BLaER1 treated with 17β-estradiol and CSF1 and Interleukin-3, amounts not matched to agents 10 nM and 100 nM (cell line): ENCODE measurements at regions not wholly inside any gene's neighbourhood (a gene's known extent, or its start where the extent isn't known, plus 50 kb on each side); places are given as distances from the start of the nearest gene placed in this dataset.

ENCODE experiments used
- H3K27ac ChIP-seq, 11 experiments: shearing (Covaris generic); formaldehyde crosslinking; 2 replicates each; pipeline ENCODE4 v1.8.1; 2022
- H3K27me3 ChIP-seq, 11 experiments: shearing (Covaris generic); formaldehyde crosslinking; 2 replicates each; pipeline ENCODE4 v1.8.1; 2022
- H3K36me3 ChIP-seq, 11 experiments: shearing (Covaris generic); formaldehyde crosslinking; 2 replicates each; pipeline ENCODE4 v1.8.1; 2022
- H3K4me1 ChIP-seq, 10 experiments: shearing (Covaris generic); formaldehyde crosslinking; 2 replicates each; pipeline ENCODE4 v1.8.1; 2022
- H3K4me2 ChIP-seq, 11 experiments: shearing (Covaris generic); formaldehyde crosslinking; 2 replicates each; pipeline ENCODE4 v1.8.1; 2022
- H3K4me3 ChIP-seq, 10 experiments: shearing (Covaris generic); formaldehyde crosslinking; 2 replicates each; pipeline ENCODE4 v1.8.1; 2022
- H3K9ac ChIP-seq, 11 experiments: shearing (Covaris generic); formaldehyde crosslinking; 2 replicates each; pipeline ENCODE4 v1.8.1; 2022
- H3K9me3 ChIP-seq, 11 experiments: shearing (Covaris generic); formaldehyde crosslinking; replicated peaks in 1 of 11; 2 replicates each; pipeline ENCODE4 v1.8.1; 2022
- H4K20me1 ChIP-seq, 11 experiments: shearing (Covaris generic); formaldehyde crosslinking; 2 replicates each; pipeline ENCODE4 v1.8.1; 2022
- Cebpa-rat ChIP-seq, 11 experiments: shearing (Covaris generic); IDR thresholded peaks; 2 replicates each; pipeline ENCODE4 v1.8.1; 2022

DNA sequence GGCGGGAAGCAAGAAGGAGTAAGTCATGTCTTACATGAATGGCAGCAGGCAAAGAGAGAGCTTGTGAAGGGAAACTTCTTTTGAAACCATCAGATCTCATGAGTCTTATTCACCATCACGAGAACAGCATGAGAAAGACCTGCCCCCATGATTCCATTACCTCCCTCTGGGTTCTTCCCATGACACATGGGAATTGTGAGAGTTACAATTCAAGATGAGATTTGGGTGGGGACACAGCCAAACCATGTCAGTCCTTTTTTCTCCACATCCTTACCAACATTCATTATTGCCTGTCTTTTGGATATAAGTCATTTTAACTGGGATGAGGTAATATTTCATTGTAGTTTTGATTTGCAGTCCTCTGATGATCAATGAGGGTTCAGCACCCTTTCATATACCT is 81.0 kb downstream of the DIRAS3 start:
- Histone ChIP-seq H3K27ac (no peak overlapping the region), H4K20me1 (no peaks in the 10 kb centered on the region), H3K4me3 (no peak overlapping the region), H3K4me2 (no peak overlapping the region), H3K9ac (no peak overlapping the region), H3K36me3 (no peaks in the 10 kb centered on the region), H3K9me3 (peaks cover 2 to 18% (median 7%) of the 10 kb centered on the region in 11 experiments; a peak in 21 of 22 replicates), H3K27me3 (no peaks in the 10 kb centered on the region), H3K4me1 (no peaks in the 10 kb centered on the region)
- TF ChIP-seq Cebpa-rat (IDR thresholded peaks at IDR 0.05), result no peak

DNA sequence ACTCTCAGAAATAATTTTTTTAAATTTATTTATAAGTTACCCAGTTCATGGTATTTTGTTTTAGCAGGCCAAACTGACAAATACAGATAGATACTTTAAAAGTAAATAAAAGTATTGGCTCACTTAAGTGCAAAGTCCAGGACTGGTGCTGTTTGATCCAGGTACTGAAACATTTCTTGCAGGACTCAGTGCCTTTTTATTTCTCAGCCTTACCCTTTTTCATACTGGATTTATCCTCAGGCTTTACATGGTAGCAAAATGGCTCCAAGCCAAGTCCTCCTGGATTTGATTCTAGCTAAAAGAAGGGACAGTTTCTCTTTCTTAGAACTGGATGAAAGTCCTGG is 83.8 kb downstream of the DIRAS3 start:
- no peaks in the 10 kb centered on the region for H4K20me1 ChIP-seq
- H3K4me3 ChIP-seq, result no peak overlapping the region
- TF ChIP-seq Cebpa-rat (IDR thresholded peaks at IDR 0.05), result no peak
- H3K9ac ChIP-seq, result no peak overlapping the region
- H3K27ac ChIP-seq, result no peak overlapping the region
- peaks cover 29 to 44% (median 33%) of the 10 kb centered on the region in 11 experiments for H3K9me3 ChIP-seq
- peaks cover 0 to 4% (median 0%) of the 10 kb centered on the region in 11 experiments; a peak in 1 of 22 replicates for H3K36me3 ChIP-seq
- no peaks in the 10 kb centered on the region for H3K4me1 ChIP-seq
- no peaks in the 10 kb centered on the region for H3K27me3 ChIP-seq
- H3K4me2 ChIP-seq, result no peak overlapping the region

DNA sequence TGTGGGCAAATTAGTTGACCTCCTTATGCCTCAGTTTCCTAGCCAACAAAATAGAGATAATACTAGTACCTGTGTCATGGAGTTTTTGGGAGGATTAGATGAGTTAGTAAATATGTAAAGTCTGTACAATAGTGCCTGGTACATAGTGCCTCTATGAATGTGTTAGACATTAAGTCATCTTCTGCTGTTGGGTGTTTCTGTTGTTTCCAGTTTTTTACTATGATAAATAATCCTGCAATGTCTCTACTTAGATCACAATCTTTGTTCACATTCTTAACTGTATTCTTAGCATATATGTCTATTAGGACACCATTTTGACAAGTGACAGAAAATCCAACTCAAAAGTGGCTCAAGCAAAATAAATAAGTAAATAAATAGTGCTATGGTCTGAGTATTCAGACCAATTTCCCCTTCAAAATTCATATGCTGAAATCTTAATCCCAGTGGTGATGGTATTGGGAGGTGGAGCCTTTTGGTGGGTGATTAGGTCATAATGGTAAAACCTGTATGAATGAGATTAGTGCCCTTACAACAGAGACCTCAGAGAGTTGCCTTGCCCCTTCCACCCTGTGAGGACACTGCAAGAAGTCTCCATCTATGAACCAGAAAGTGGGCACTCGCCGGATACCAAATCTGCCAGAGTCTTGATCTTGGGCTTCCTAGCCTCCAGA is 84.3 kb downstream of the DIRAS3 start:
- Histone ChIP-seq H3K9me3 (peaks cover 29 to 44% (median 33%) of the 10 kb centered on the region in 11 experiments), H3K36me3 (peaks cover 0 to 4% (median 0%) of the 10 kb centered on the region in 11 experiments; a peak in 1 of 22 replicates), H3K27me3 (no peaks in the 10 kb centered on the region), H3K9ac (no peak overlapping the region), H3K27ac (no peak overlapping the region), H3K4me2 (no peak overlapping the region), H4K20me1 (no peaks in the 10 kb centered on the region), H3K4me3 (no peak overlapping the region), H3K4me1 (no peaks in the 10 kb centered on the region)
- TF ChIP-seq Cebpa-rat (IDR thresholded peaks at IDR 0.05), result no peak

DNA sequence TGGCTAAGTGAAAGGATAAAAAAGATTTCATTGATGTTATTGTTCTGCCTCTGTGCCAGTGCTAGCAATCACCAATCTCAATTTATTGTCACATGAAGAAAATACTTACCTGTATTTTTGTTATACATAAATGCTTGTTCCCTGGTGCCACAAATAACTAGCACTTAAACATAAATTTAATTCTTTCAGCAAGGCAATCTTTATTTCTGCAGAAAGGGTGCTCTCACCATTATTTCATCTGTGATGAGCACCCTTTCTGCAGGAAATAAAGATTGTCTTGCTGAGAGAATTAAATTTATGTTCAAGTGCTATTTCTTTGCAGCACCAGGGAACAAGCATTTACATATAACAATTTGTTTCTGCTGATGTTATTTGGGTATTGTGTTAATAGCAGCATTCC is 87.2 kb downstream of the DIRAS3 start:
- TF ChIP-seq Cebpa-rat (IDR thresholded peaks at IDR 0.05), result no peak
- H3K4me3 ChIP-seq, result no peak overlapping the region
- H3K36me3 ChIP-seq, result peaks cover 0 to 4% (median 0%) of the 10 kb centered on the region in 11 experiments; a peak in 1 of 22 replicates

DNA sequence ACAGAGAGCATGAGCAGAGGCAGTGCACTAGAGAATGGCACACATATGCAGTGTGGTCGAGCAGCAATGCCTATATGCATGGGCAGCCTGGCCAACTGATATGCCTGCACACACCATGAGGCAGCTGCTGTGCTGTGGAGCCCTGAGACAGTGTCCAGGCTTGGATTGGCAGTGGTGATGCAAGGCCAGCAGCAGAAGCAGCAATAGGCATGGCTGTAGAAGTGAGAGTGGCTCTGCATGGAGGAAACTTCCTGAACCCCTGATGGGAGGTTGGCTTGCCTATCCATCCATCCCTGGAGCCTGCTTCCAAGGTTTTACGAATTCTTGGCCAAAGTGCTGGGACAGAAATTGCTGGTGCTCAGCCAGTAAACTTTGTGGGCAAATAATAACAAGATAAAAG is 89.7 kb downstream of the DIRAS3 start:
- Histone ChIP-seq H3K4me1 (no peaks in the 10 kb centered on the region), H3K36me3 (peaks cover 0 to 4% (median 0%) of the 10 kb centered on the region in 11 experiments; a peak in 1 of 22 replicates), H3K4me2 (no peak overlapping the region)

More for the DNA sequence above, 87.2 kb downstream of the DIRAS3 start:
- no peak overlapping the region for H3K27ac ChIP-seq
- H3K9me3 ChIP-seq, result peaks cover 28 to 37% (median 31%) of the 10 kb centered on the region in 11 experiments
- no peaks in the 10 kb centered on the region for H4K20me1 ChIP-seq
- H3K4me2 ChIP-seq, result no peak overlapping the region
- H3K27me3 ChIP-seq, result no peaks in the 10 kb centered on the region
- no peaks in the 10 kb centered on the region for H3K4me1 ChIP-seq
- no peak overlapping the region for H3K9ac ChIP-seq

DNA sequence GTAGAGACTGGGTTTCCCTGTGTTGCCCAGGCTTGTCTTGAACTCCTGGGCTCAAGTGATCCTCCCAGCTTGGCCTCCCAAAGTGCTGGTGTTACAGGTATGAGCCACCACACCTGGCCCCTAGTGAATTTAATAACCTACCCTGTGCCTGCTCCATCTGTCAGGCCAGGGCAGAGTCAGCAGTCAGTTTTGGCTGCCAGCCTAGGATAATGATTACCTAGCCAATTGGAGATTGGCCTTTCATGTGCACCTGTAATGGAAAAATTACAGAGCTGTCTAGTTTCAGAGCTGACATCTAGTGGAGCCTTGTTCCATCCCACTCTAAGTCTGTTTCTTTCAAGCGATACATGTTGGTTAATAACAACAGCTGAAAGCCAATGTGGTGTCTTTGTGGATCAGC is 92.0 kb downstream of the DIRAS3 start:
- no peak overlapping the region for H3K4me3 ChIP-seq

More for the DNA sequence above, 89.7 kb downstream of the DIRAS3 start:
- Histone ChIP-seq H3K27ac (no peak overlapping the region), H3K27me3 (no peaks in the 10 kb centered on the region), H3K9me3 (peaks cover 28 to 39% (median 31%) of the 10 kb centered on the region in 11 experiments), H3K9ac (no peak overlapping the region), H4K20me1 (no peaks in the 10 kb centered on the region), H3K4me3 (no peak overlapping the region)
- no peak for TF ChIP-seq Cebpa-rat (IDR thresholded peaks at IDR 0.05)

DNA sequence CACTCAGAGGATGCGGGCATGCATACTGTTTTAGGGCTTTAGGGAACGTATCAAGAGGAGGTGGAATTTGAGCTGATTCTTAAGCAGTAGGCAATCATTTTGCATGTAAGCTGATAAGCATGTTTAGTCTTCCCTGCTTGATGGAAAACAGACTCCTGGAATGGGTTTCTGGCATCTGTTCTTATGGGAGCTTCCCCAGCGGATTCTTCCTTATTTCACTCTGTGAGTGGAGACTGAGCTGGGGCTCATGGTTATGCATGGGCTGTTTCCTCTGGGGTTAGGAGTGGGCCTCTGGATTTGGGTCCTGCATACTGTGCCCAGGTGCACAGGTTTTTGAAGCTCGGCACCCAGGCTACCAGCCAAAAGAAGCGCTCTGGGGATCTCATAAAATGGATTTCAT is 93.4 kb downstream of the DIRAS3 start:
- Histone ChIP-seq H4K20me1 (no peaks in the 10 kb centered on the region), H3K9ac (no peak overlapping the region), H3K27ac (no peak overlapping the region), H3K9me3 (peaks cover 2 to 9% (median 2%) of the 10 kb centered on the region in 11 experiments), H3K4me2 (no peak overlapping the region), H3K4me1 (no peaks in the 10 kb centered on the region), H3K36me3 (no peaks in the 10 kb centered on the region), H3K4me3 (no peak overlapping the region), H3K27me3 (no peaks in the 10 kb centered on the region)
- no peak for TF ChIP-seq Cebpa-rat (IDR thresholded peaks at IDR 0.05)

More for the DNA sequence above, 92.0 kb downstream of the DIRAS3 start:
- Histone ChIP-seq H3K27me3 (no peaks in the 10 kb centered on the region), H3K4me1 (no peaks in the 10 kb centered on the region), H3K9me3 (peaks cover 16 to 23% (median 16%) of the 10 kb centered on the region in 11 experiments), H3K9ac (no peak overlapping the region), H3K4me2 (no peak overlapping the region), H3K36me3 (peaks cover 0 to 4% (median 0%) of the 10 kb centered on the region in 11 experiments; a peak in 1 of 22 replicates), H3K27ac (no peak overlapping the region), H4K20me1 (no peaks in the 10 kb centered on the region)
- TF ChIP-seq Cebpa-rat (IDR thresholded peaks at IDR 0.05), result no peak

DNA sequence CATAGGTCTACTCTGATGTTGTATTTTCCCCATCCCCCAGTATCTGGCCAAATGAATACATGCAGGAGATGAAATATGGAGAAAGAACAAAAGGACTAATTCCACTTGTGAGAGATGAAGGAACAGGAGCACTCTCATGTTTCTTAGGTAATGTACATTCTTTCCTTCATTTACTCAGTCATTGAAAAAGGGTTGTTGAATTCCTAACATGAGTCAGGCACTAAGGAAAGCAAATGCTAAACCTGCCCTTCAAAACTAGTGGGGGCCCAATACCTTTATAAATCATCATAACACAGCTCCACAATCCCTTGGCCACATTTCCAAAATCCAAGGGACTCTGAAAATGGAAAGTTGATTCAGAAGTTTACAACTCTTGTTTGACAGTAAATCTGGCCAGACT is 94.3 kb downstream of the DIRAS3 start:
- Histone ChIP-seq H3K9me3 (0 out of 22 replicates have a peak, but pooled peaks cover 0 to 6% (median 0%) of the 10 kb centered on the region in 11 experiments), H3K27me3 (no peaks in the 10 kb centered on the region), H4K20me1 (no peaks in the 10 kb centered on the region), H3K36me3 (no peaks in the 10 kb centered on the region), H3K4me2 (no peak overlapping the region), H3K9ac (no peak overlapping the region), H3K4me3 (no peak overlapping the region), H3K4me1 (no peaks in the 10 kb centered on the region), H3K27ac (no peak overlapping the region)
- no peak for TF ChIP-seq Cebpa-rat (IDR thresholded peaks at IDR 0.05)

DNA sequence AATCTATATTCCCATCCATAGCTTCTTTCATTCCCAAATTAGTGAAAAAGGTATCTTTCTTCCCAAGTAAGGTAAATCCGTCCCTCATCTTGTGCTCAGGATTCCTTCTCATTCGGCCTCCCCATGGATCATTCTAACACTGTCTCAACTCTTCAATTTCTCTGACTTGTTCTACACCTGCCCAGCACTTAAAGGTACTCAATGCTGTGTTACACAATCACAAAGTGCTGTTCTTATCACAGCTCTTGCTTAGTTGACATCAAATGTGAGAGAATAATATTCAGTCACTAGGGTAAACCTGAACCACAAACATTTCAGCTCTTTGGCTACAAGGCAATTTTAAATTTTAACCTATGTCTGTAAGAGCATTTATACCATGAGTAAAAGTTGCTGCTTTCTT is 94.8 kb downstream of the DIRAS3 start:
- Histone ChIP-seq H4K20me1 (no peaks in the 10 kb centered on the region), H3K36me3 (no peaks in the 10 kb centered on the region), H3K4me1 (no peaks in the 10 kb centered on the region), H3K9ac (no peak overlapping the region), H3K4me3 (no peak overlapping the region), H3K9me3 (0 out of 22 replicates have a peak, but pooled peaks cover 0 to 6% (median 0%) of the 10 kb centered on the region in 11 experiments), H3K4me2 (no peak overlapping the region), H3K27me3 (no peaks in the 10 kb centered on the region), H3K27ac (no peak overlapping the region)
- TF ChIP-seq Cebpa-rat (IDR thresholded peaks at IDR 0.05), result no peak

DNA sequence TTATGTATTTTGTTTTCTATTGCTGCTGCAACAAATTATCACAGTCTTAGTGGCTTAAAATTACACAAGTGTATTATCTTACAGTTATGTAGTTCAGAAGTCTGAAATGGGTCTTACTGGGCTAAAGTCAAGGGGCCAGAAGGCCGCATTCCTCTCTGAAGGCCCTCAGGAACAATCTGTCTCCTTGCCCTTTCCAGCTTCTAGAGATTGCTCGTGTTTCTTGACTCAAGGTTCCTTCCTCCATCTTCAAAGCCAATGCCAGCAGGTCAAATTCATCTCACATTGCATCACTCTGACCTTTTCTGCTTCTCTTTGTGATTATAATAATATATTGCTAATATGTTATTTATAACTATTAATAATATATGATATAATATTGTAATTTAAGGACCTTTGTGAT is 97.1 kb downstream of the DIRAS3 start:
- Histone ChIP-seq H4K20me1 (no peaks in the 10 kb centered on the region), H3K4me2 (no peak overlapping the region), H3K4me3 (no peak overlapping the region), H3K36me3 (no peaks in the 10 kb centered on the region), H3K9ac (no peak overlapping the region), H3K27ac (no peak overlapping the region), H3K27me3 (no peaks in the 10 kb centered on the region), H3K4me1 (peaks cover 0 to 21% (median 7%) of the 10 kb centered on the region in 10 experiments; a peak in 10 of 20 replicates), H3K9me3 (peaks cover 0 to 3% (median 0%) of the 10 kb centered on the region in 11 experiments; a peak in 1 of 22 replicates)
- TF ChIP-seq Cebpa-rat (IDR thresholded peaks at IDR 0.05), result no peak
